GM12875 (cell line): ENCODE measurements at regions not wholly inside any gene's neighbourhood (a gene's known extent, or its start where the extent isn't known, plus 50 kb on each side); places are given as distances from the start of the nearest gene placed in this dataset.

Experiments
- H3K4me3 ChIP-seq: one replicate; pipeline ENCODE4 v1.5.1; 2011; ENCODE audit warnings: low read depth, low read length, control low read depth
- CTCF ChIP-seq: IDR thresholded peaks from 2 replicates; pipeline ENCODE4 v1.5.1; 2011; ENCODE audit warnings: low read depth, mild to moderate bottlenecking, control low read depth, inconsistent platforms, low read length, moderate library complexity, borderline replicate concordance; ENCODE audit not compliant: insufficient read depth

DNA sequence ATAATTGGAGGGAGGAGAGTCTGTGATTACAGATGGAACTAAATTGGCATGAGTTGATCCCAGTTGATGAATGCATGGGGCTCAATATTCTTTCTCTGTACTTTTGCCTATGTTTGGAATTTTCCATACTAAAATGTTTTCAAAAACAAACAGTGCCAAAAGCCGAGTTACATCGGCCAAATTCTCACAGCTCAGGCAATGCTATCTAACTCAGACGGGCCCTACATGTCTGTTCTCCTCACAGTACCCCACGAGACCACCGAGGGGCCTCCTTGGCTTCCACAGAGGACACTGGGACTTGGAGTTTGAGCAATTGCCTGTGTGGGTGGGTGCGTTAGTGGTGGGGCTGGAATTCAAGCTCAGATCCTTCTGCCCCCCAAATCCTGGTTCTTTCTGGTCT, 413.2 kb downstream of the CDH26 start:
- no peak for TF ChIP-seq CTCF
- no peak overlapping the region for H3K4me3 ChIP-seq

GRCh38 chr20:60372275-60372674, 414.1 kb downstream of the CDH26 start:
- H3K4me3 ChIP-seq = no peak overlapping the region
- TF ChIP-seq CTCF = no peak

DNA sequence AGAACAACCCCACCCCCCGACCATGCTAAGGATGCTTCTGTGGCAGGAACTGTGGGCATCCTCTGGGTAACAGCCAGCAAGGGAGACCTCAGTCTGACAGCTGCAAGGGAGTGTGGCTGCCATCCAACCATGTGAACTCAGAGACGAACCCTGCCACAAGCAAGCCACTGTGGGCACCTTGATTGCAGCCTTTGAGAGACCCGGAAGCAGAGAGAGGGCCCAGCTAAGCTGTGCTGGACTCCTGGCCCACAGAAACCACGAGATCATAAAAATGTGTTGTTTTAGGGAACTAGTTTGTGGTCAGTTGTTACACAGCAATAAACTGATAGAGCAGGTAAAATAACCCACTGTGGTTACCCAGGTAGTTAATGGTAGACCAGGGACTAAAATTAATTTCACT, 414.6 kb downstream of the CDH26 start:
- no peak overlapping the region for H3K4me3 ChIP-seq
- no peak for TF ChIP-seq CTCF

- TF ChIP-seq CTCF = no peak
- H3K4me3 ChIP-seq = no peak overlapping the region
These were observed 420.4 kb downstream of the CDH26 start for GRCh38 chr20:60378620-60379019.

GRCh38 chr20:60381643-60382400, 423.6 kb downstream of the CDH26 start:
- TF ChIP-seq CTCF = no peak
- no peak overlapping the region for H3K4me3 ChIP-seq

DNA sequence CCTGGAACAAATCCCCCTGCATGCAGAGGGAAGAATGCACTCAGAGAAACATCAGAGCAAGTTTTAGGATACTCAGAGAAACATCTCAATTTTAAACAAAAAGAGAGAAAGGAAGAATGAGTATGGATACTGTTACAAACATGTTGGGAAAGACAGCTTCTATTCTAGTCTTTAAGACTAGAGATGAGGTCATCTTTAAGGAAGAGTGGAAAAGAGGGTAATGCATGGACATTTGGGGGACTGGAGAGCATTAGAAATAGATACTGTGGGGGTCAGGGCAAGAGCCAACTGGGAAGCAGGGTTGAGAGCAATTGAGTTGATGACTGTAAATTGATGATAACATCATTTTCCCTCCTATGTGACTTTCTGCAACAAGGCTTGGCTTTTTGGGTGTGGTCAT, 431.2 kb downstream of the CDH26 start:
- no peak for TF ChIP-seq CTCF
- H3K4me3 ChIP-seq = no peak overlapping the region

DNA sequence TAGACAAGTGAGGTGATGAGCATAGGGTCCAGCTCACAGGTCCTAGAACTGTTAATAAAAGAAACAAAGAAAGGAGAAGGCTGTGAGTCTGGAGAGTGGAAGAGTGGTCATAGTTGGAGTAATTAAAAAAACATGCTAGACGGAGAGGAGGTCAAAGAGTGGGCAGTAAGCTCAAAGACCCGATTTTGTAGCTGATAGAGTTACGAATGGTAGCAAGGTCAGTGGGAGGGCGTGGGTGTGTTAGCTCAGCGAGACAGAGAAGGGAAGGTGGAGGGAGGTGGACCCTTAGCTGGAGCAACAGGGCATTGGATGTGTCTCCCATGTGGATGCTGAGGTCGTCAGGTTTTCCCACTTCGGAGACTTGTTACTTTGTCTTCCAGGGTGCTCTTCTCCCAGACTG, 431.7 kb downstream of the CDH26 start:
- no peak overlapping the region for H3K4me3 ChIP-seq
- no peak for TF ChIP-seq CTCF
